Fibroblast of mammary gland (primary cell): ENCODE measurements at regions not wholly inside any gene's neighbourhood (a gene's known extent, or its start where the extent isn't known, plus 50 kb on each side); places are given as distances from the start of the nearest gene placed in this dataset.

Experiments
- DNase-seq: peaks from one replicate; pipeline ENCODE4 v3.0.0-alpha.2; 2010; ENCODE audit warnings: low read depth
- H3K4me3 ChIP-seq: 2 replicates; pipeline ENCODE4 v1.5.1; 2011; ENCODE audit warnings: low read depth, mild to moderate bottlenecking, low read length, moderate library complexity; ENCODE audit not compliant: control insufficient read depth
- TF ChIP-seq, protein P1 (sequence below): conservative IDR thresholded peaks from 2 replicates; pipeline ENCODE4 v1.5.1; 2011; ENCODE audit warnings: low read depth, low read length, inconsistent platforms; ENCODE audit not compliant: control insufficient read depth, insufficient read depth

GRCh38 chr2:120885749-120886148, 150.1 kb downstream of the GLI2 start:
- no peak for DNase-seq
- TF ChIP-seq, protein P1, sequence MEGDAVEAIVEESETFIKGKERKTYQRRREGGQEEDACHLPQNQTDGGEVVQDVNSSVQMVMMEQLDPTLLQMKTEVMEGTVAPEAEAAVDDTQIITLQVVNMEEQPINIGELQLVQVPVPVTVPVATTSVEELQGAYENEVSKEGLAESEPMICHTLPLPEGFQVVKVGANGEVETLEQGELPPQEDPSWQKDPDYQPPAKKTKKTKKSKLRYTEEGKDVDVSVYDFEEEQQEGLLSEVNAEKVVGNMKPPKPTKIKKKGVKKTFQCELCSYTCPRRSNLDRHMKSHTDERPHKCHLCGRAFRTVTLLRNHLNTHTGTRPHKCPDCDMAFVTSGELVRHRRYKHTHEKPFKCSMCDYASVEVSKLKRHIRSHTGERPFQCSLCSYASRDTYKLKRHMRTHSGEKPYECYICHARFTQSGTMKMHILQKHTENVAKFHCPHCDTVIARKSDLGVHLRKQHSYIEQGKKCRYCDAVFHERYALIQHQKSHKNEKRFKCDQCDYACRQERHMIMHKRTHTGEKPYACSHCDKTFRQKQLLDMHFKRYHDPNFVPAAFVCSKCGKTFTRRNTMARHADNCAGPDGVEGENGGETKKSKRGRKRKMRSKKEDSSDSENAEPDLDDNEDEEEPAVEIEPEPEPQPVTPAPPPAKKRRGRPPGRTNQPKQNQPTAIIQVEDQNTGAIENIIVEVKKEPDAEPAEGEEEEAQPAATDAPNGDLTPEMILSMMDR, result no peak
- H3K4me3 ChIP-seq, result no peak overlapping the region

DNA sequence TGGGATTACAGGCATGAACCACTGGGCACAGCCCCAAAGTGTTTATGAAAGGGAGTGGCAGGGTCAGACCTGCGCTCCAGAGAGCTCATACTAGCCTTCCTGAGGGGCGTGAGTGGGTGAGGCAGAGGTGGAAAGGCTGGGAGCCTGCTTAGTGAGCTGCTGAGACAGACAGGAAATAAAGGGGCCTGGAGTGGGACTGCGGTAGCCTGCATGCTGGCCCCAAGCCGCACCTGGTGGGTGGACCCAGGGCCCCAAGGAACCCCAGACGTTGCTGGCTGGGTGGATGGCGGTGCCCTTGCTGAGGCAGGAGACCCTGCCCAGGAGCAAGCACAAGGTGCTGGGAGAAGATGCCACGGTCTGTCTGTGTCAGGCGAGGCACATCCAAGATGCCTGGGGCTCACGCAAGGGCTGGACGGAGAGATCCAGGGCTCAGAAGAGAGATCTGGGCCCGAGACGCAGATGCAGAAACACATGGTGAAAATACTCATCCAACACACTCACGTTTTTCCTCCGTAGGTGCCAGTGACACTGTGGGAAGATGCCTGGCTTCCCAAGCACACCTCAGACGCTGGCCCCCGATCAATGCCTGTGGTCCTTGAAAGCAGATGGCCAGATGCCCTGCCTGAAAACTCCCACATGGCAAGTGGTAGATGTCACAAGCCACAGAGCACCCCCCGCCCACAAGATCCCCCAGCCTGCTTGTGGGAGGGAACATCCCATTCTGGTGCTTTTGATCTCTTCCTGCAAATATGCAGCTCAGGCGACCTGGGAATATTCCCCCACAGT, 151.1 kb downstream of the GLI2 start:
- DNase-seq, result no peak
- TF ChIP-seq, protein P1, result no peak

GRCh38 chr2:120887320-120887697, 151.6 kb downstream of the GLI2 start:
- no peak overlapping the region for H3K4me3 ChIP-seq
- DNase-seq, result no peak
- TF ChIP-seq, protein P1, result no peak

More for the DNA sequence above, 151.1 kb downstream of the GLI2 start:
- no peak overlapping the region for H3K4me3 ChIP-seq

DNA sequence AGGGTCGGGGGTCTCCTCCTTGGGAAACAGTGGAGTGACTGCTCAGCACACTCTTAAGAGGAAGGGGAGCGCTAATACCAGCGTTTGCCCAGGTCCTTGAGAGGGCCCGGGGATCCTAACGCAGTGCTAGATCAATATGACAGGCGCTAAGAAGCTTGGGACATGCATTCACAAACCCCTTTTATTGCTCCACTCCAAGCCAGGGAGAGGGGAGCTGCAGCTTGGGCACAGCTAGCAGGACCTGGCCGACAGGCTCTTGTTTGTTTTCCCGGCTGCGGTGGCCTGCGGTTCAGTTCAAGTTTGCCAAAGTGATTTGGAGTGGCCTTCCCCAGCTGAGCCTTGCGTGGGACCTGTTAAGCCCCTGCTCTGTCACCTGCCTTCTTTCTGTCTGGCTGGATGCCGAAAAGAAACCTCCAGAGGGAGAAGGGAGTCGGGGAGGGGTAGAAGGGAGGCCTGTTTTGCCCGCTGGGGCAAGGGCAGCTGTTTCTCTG, 152.1 kb downstream of the GLI2 start:
- TF ChIP-seq, protein P1, result no peak
- DNase-seq, result no peak
- H3K4me3 ChIP-seq, result no peak overlapping the region

GRCh38 chr2:120888851-120889250, 153.2 kb downstream of the GLI2 start:
- H3K4me3 ChIP-seq, result no peak overlapping the region
- TF ChIP-seq, protein P1, result no peak
- no peak for DNase-seq

DNA sequence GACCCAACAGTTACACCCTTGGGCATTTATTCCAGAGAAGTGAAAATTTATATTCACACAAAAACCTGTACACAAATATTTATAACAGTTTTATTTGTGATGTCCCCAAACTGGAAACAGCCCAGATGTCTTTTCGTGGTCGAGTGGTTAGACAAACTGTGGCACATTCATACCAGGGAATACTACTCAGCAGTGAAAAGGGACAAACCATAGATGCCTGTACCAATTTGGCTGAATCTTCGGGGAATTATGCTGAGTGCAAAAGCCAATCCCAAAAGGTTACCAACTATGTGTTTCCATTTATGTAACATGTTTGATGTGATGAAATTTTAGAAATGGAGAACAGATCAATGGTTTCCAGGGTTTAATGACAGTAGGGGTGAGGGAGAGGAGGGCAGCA, 154.3 kb downstream of the GLI2 start:
- TF ChIP-seq, protein P1, result no peak
- DNase-seq, result no peak
- no peak overlapping the region for H3K4me3 ChIP-seq
